GM18517 (cell line): ENCODE measurements at regions not wholly inside any gene's neighbourhood (a gene's known extent, or its start where the extent isn't known, plus 50 kb on each side); places are given as distances from the start of the nearest gene placed in this dataset.
"Not testable (repeated sequence)": the region's sequence is repeated elsewhere in the genome, so short reads cannot be mapped to it uniquely, and the experiment has no call there.

Source experiments
- ATAC-seq: cut with Tn5 transposase; IDR thresholded peaks from one replicate; pipeline ENCODE4 v1.9.1; 2021; ENCODE audit warnings: mild to moderate bottlenecking, moderate library complexity; ENCODE audit not compliant: unreplicated experiment

DNA sequence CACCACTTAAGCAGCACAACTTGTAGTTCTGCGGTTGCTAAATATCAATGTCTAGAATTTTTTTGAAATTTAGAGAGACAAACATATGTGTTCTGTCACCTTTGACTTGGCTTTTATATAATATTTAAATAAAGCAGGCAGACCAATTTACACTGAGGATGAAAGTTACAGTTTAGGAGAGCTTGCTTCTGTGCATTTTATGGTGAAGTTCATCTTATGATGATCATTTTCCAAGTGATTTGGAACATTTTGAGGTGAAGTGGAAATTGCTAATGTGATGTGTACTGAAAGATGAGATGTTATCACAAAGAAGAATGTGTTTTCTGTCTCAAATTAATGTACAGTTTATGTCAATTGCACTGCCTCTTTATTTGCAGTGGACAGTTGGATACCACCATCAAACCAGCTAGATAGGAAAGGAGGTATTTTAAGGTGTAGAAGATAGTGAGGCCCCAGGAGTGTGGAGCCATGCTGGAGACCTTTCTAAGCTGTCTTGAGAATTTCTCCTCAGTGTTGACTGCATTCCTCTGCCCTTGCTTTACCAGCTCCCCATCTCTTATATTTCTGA lies 461.9 kb downstream of the UTRN start:
- ATAC-seq = no peak

DNA sequence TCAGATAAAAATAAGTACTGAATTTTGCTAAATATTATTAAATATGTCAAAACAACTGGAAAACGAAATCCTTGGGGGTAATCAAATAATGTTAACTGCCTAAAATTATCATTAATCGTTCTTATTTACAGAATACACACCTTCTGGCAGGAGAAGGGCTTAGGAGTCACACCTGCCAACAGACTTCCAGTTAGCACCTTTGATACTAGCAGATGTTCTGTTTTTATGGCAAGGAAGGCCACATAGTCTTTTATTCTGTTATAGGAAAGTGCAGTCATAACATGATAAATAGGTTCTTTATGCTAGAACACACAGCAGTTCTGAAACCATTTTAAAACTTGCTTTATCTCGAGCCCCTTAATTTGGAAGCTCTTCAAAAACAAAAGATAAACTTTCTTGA lies 464.1 kb downstream of the UTRN start:
- ATAC-seq = no peak

DNA sequence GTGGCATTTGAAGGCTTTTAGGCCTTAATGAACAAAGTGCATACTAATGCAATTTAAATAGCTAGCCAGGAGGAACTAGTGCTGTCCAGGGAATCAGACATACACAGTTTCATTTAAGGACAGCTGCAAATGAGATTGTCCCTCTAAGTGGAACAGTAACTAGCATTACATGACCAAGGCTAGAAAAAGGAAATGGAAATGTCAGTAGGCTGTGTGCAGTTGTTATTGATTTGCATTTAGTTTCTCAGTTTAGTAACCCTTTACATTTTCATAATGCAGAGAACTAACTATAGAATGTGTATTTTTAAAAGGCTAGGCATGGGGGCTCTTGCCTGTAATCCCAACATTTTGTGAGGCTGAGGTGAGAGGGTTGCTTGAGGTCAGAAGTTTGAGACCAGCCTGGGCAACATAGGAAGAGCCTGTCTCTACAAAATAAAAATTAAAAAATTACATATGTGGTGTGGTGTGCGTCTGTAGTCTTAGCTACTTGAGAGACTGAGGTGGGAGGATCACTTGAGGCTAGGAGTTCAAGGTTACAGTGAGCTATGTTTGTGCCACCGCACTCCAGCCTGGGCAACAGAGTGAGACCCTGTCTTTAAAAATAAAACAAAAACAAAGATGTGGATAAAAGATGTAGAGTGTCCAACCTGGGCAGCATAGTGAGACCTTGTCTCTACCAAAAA lies 468.0 kb downstream of the UTRN start:
- ATAC-seq = peak; percentile 97

DNA sequence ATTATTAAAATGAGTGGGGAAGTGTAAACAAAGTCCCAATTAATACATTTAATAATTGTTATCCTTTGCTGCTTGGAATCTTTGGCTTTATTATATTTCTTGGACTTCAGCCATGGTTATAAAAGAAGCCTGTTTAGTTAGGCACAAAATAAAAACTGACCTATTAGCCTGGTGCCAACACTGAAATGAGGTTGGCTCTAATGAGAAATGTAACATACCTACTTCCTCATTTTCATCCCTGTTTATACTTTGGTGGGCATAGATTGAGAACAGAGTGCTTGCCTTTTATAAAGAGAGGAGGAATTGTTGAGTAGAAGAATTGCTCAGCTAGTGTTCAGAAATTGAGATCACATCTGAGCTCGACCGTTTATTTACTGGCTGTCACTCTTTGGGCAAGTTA lies 471.3 kb downstream of the UTRN start:
- no peak for ATAC-seq

DNA sequence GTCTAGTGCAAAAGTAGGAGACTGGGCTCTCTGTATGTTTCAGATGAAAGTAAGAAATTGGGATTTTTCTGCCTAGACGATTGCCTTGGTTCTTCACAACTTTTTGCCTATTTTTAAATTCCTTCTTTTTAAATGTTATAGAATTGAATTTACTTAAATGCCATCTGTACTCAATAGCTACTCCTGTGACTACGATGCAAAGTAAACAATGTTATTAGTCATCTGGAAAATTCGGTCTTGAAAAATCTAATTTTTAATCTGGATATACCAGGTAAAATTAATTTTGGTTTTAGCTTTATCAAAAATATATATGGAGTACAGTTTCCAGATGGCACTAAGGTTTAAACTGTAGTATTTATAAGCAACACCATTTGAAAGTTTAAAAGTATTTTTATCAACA lies 472.2 kb downstream of the UTRN start:
- ATAC-seq = no peak

DNA sequence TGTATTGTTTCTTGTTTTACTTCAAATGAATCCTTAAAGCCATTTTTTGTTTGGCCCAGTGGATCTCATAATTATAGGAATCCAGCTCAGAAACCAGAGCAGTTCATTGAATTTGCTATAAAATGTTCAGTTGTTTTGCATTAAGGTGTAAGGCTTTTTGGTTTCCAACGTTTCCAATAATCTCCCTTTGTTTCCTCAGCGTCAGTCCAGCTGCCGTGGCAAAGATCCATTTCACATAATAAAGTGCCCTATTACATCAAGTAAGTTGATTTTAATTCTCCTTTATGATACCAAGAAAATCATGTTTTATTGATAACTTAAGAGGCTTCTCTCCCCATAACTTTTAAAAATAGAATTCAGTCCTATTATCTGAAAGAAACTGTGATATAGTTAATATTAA lies 472.6 kb downstream of the UTRN start:
- ATAC-seq = no peak

DNA sequence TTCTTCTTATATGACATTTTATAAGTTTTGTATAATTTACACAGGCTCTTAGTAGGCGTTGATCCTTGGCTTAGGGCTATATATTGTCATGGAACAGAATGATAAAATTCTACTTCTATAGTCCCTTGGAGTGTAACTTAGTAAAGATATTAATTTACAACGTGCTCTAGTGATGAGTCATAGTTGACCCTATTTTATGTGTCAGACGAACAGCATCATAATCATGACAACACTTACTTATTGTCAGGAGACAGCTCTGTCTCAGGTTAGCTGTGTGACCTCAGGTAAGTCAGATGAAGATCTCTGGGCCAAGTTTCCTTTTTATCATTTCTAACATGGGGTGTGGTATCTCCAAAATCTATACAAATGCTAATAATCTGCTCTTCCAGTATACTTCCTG lies 473.5 kb downstream of the UTRN start:
- ATAC-seq = no peak

DNA sequence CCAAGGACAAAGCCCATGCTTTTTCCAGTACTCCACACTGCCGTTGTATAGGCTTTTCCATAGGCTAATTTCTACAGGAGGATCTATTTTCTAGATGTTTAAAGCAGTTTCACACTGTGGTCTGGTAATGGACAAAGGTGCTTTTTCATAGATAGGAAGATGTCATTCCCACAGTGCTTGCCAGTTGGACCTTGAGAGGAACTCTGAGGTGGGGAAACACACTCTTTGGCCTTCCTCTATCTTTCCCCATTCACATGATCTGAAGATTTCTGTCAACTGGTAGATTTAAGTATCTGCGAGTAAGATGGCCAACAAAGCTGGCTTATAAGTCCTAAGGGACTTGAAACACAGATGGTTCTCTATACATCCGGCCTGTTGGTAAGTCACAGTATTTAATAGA lies 477.3 kb downstream of the UTRN start:
- ATAC-seq = no peak

DNA sequence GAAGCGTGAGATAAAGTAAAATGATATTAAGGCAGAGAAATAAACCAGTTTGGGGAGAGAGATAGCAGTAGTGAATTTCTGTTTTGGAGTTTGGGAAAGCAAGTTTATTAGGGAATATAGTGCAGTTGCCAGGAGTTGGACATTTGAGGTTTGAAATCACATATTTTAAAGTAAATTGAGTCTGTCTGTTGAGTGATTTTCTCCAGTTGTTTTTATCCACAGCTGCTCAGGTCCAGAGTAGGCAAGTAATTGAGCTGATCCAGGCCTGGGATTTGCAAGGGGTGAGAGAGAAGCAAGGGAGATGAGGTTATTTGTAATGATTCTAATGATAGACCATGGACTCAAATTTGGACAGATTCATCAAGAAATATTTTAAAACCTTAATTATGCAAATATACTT lies 481.9 kb downstream of the UTRN start:
- ATAC-seq = no peak

DNA sequence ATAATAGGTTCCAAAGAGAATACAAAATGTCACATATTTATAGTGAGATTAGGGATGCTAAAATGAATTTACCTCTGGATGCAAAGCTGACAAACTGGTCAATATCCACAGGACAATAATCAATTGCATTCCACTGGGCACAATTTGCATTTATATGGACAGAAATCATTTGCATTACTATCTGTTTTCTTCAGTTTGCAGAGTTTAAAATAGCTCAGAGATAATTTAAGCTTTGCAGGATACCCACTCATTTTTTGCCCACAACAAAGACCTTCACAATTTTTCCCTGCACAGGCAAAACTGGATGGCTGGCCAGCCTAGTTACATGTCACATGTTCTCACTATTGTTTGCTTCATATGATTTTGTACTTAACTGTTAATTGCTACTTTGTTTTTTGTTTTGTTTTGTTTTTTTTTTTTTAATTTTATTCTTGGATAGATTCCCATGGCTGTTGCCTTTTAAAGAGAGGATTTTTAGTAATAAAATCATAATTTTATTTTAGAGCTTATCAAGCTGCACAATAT lies 483.5 kb downstream of the UTRN start:
- ATAC-seq = no peak

DNA sequence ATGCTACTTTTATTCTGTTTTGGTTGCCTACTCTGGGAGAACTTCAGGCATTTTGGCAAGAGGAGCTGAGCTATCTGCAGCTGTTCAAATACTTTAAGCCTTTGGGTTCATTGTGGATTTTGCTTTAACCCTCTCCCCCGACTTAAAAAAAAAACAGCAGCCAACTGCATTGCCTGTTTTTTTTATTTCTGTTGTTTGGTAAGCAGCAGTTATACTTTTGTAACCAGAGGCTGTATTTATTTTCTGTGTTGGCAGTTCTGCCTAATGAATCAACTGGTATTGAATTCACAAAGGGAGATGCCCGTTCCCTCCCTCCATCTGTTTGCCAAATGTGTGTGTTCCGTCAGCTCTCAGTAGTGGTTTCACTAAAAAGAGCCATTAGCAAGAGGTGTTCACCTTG lies 484.0 kb downstream of the UTRN start:
- no peak for ATAC-seq

DNA sequence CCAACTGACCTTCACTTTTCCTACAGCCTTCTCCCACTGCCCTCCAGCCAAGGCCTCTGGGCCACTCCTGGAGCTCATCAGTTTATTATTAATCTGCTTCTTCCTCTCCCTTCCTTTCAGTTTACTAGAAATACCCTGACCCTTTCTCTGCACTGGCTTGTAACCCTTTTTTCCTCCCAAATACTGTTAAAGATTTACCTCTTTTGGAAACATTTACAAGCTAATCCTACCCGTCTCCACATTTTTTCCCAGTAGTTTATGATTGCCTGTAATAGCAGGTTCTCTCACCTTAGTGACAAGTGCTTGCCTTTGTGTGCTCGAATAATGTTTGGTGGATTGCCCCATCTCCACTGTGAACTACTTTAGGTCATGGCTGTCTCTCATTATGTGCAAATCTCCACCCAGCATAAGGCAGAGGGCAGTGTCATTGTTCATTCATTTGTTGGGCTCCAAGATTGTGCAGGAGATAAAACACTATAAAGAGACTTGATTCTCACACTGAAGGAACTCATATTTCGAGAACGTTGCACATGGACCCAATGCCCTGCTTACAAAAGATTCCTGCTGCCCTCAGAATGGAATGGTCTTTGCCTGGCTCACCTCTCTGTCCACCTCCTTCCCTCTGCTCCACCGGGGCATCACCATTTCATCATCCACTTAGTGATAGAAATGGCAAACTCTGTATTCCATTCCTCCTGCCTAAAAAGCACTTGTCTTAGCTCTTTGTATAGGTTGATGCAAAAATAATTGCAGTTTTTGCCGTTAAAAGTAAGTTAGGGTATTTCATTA lies 491.1 kb downstream of the UTRN start:
- ATAC-seq = no peak

DNA sequence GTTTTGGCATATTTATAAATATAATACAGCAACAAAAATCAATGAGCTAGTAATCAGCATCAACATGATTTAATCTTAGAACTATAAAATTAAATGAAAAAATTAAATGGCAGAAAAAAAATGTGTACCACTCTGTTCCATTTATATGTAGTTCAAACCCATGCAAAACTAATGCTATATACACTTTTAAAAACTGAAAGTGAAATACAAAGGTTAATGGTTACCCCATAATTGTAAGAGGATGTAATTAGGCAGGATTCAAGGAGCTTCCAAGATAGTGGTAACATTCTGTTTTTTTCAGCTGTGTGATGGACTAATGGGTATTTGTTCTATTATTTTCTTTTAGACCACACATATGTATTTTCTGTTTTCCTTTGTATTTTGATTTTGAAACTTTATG lies 492.1 kb downstream of the UTRN start:
- no peak for ATAC-seq

DNA sequence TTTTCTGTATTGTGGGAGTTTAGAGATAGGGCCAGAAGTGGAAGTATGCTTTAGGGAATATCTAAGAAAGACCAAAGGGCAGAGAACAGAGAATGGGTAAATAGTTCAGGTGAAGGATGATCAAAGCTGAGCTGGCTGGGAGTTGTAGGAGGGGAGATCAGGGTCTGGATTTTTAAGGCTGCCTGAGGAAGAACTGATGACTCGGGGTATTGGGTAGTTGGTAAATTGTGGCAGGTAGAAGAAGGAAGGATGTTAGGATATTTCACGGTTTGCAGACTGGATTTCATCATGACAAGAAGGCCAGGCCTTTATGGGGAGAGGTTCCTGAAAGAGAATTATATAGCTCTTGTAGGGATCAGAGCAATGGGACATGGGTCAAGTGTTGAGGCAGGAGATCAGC lies 492.9 kb downstream of the UTRN start:
- ATAC-seq = no peak

DNA sequence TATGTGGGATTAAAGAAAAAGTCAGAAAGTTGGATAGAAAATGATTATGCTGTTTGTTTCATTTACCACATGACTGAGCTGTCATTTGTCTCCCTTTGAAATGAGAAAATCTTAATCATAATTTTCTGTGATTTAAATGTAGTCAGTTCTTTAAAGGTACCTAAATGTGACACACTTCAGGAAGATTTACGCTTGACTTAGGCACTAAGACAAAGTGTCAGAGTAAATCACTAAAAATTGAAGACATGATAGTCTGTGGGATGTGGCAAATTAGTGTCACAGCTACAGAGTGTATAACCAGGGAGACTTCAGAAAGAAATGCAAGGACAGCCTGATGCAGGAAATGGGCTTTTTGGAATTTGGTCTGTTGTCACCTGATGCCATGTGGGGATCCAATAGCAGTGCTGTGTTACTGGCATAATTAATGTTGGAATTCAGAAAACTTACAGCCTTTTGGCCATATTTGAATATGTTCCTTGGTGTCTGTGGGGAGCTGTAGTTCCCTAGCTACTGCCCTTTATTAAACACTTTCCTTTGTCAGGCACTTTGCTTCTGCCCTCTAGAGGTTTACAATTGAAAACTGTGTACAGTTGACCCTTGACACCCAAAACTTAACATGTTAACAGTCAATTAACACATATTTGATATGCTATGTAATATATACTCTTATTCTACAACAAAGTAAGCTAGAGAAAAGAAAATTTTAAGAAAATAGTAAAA lies 493.8 kb downstream of the UTRN start:
- no peak for ATAC-seq

DNA sequence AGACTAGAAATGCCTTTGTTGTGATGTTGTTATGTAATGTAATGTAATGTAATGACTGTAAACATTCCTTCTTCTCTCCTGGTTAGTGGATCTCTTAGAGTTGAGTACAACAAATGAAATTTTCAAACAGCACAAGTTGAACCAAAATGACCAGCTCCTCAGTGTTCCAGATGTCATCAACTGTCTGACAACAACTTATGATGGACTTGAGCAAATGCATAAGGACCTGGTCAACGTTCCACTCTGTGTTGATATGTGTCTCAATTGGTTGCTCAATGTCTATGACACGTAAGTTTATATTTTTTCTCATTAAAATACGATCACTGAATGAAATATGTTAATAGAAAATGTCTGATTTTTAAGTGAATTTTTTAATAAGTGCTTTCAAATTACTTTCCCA lies 496.7 kb downstream of the UTRN start:
- no peak for ATAC-seq

DNA sequence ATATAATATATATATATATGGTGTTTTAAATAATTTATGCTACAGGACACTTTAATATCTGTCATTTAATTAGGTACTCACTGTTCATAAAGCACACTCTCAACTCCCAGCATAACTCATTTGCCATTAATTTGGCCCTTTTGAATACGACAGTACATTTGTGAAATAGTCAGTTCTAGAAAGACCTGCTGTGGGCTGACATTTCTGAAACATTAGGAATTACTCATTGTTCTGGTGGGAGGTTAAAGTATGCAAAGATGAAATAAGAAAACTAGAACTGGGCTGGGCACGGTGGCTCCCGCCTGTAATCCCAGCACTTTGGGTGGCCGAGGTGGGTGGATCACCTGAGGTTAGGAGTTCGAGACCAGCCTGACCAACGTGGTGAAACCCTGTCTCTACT lies 497.5 kb downstream of the UTRN start:
- no peak for ATAC-seq

DNA sequence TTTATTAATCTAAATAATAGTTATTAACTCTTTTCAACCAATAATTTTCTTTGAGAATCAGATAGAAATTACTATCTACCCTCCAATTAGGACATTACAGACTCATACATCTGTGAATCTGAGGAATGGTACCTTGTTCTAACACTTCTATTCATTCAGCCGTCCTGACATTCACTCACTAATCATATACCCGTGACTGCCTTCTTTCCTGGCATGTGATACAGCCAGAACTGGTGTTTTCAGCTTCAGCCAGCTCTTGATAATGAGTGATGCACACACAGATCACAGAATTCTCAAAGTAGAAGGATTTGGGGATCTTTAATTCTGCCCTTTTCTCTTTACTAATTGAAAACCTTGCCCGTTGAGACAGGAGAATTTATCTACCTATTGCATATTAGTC lies 499.9 kb downstream of the UTRN start:
- no peak for ATAC-seq

DNA sequence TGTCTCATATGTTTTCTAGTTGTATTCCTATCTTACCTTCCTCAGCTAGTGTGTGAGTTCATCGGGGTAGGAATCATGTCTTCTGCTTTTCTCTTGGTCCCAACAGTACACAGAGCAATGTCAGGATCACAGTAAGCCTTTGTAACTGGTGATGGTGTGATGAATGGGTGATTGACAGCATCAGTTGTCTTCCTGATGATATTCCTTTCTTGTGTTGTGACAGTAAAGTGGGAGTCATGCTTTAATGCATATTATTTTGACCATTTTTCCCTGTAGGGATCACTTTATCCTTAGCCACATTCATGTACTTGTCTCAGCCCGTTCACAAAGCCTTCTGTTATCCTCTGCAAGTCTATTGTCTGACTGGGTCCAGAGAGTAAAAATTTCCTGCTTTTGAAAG lies 501.7 kb downstream of the UTRN start:
- ATAC-seq = no peak

DNA sequence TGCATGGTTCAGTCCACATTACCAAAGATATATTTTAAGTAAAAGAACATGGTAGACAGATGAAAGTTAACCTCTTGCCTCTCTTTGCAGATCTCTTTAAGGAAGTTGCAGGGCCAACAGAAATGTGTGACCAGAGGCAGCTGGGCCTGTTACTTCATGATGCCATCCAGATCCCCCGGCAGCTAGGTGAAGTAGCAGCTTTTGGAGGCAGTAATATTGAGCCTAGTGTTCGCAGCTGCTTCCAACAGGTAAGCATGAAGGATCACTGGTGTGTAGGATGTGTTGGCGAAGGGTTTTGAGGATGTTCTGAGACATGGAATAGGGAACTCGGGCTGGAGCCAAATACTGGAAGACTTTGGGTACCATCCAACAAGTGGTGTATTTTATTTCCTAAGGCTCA lies 508.6 kb downstream of the UTRN start:
- ATAC-seq = no peak

DNA sequence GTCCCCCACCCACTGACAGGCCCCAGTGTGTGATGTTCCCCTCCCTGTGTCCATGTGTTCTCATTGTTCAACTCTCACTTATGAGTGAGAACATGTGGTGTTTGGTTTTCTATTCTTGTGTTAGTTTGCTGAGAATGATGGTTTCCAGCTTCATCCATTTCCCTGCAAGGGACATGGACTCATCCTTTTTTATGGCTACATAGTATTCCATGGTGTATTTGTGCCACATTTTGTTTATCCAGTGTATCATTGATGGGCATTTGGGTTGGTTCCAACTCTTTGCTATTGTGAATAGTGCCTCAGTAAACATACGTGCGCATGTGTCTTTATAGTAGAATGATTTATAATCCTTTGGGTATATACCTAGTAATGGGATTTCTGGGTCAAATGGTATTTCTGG lies 509.9 kb downstream of the UTRN start:
- not testable (repeated sequence) for ATAC-seq

DNA sequence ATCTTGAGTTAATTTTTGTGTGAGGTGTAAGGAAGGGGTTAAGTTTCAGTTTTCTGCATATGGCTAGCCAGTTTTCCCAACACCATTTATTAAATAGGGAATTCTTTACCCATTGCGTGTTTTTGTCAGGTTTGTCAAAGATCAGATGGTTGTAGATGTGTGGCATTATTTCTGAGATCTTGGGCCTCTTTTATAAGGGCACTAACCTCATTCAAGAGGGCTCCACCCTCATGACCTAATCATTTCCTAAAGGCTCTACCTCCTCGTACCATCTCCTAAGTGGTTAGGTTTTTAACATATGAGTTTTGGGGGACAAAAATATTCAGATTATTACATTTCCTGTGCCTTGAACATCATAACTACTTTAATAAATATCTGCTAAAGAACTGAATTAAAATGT lies 510.9 kb downstream of the UTRN start:
- ATAC-seq = no peak
